ENCODE measurements at regions not wholly inside any gene's neighbourhood (a gene's known extent, or its start where the extent isn't known, plus 50 kb on each side); places are given as distances from the start of the nearest gene placed in this dataset.

GRCh38 chr14:84197704-84198103 is 1332.2 kb upstream of the FLRT2 start:
- DNase-seq (ENCODE audit: low spot score) = no peak

GRCh38 chr14:84202486-84202885 is 1327.5 kb upstream of the FLRT2 start:
- DNase-seq (ENCODE audit: low spot score) = no peak

- DNase-seq (ENCODE audit: low spot score) = no peak
These were observed 1326.0 kb upstream of the FLRT2 start for GRCh38 chr14:84203896-84204295.

- DNase-seq (ENCODE audit: low spot score) = no peak
These were observed 1321.5 kb upstream of the FLRT2 start for GRCh38 chr14:84208451-84208850.

GRCh38 chr14:84209031-84209430 is 1320.9 kb upstream of the FLRT2 start:
- no peak for DNase-seq (ENCODE audit: low spot score)

GRCh38 chr14:84217066-84217465 is 1312.9 kb upstream of the FLRT2 start:
- no peak for DNase-seq (ENCODE audit: low spot score)

- DNase-seq (ENCODE audit: low spot score) = no peak
These were observed 1304.7 kb upstream of the FLRT2 start for GRCh38 chr14:84225268-84225667.

- no peak for DNase-seq (ENCODE audit: low spot score)
These were observed 1301.2 kb upstream of the FLRT2 start for GRCh38 chr14:84228702-84229101.

- DNase-seq (ENCODE audit: low spot score) = no peak
These were observed 1295.7 kb upstream of the FLRT2 start for GRCh38 chr14:84234281-84234680.

GRCh38 chr14:84236290-84236689 is 1293.7 kb upstream of the FLRT2 start:
- DNase-seq (ENCODE audit: low spot score) = no peak

- no peak for DNase-seq (ENCODE audit: low spot score)
These were observed 1292.1 kb upstream of the FLRT2 start for GRCh38 chr14:84237881-84238280.

- no peak for DNase-seq (ENCODE audit: low spot score)
These were observed 1282.3 kb upstream of the FLRT2 start for GRCh38 chr14:84247693-84248092.

- no peak for DNase-seq (ENCODE audit: low spot score)
These were observed 1279.1 kb upstream of the FLRT2 start for GRCh38 chr14:84250893-84251292.

GRCh38 chr14:84251411-84252115 is 1278.4 kb upstream of the FLRT2 start:
- no peak for DNase-seq (ENCODE audit: low spot score)

- no peak for DNase-seq (ENCODE audit: low spot score)
These were observed 1277.2 kb upstream of the FLRT2 start for GRCh38 chr14:84252706-84253105.

- no peak for DNase-seq (ENCODE audit: low spot score)
These were observed 1276.6 kb upstream of the FLRT2 start for GRCh38 chr14:84253326-84253725.

GRCh38 chr14:84254290-84254689 is 1275.7 kb upstream of the FLRT2 start:
- DNase-seq (ENCODE audit: low spot score) = no peak

GRCh38 chr14:84262932-84263331 is 1267.0 kb upstream of the FLRT2 start:
- no peak for DNase-seq (ENCODE audit: low spot score)

GRCh38 chr14:84272290-84272721 is 1257.6 kb upstream of the FLRT2 start:
- no peak for DNase-seq (ENCODE audit: low spot score)

GRCh38 chr14:84273181-84273580 is 1256.8 kb upstream of the FLRT2 start:
- no peak for DNase-seq (ENCODE audit: low spot score)

GRCh38 chr14:84282618-84283017 is 1247.3 kb upstream of the FLRT2 start:
- no peak for DNase-seq (ENCODE audit: low spot score)

GRCh38 chr14:84288781-84289180 is 1241.2 kb upstream of the FLRT2 start:
- DNase-seq (ENCODE audit: low spot score) = no peak

- no peak for DNase-seq (ENCODE audit: low spot score)
These were observed 1231.2 kb upstream of the FLRT2 start for GRCh38 chr14:84298663-84299195.

- DNase-seq (ENCODE audit: low spot score) = no peak
These were observed 1226.8 kb upstream of the FLRT2 start for GRCh38 chr14:84303140-84303539.

All from CD4-positive, alpha-beta T cell treated with Interleukin-6 at 100 ng/mL for 8 hours (primary cell).